SU-DHL-6 (cell line): ENCODE measurements at regions not wholly inside any gene's neighbourhood (a gene's known extent, or its start where the extent isn't known, plus 50 kb on each side); places are given as distances from the start of the nearest gene placed in this dataset.

Source experiments
- CTCF ChIP-seq: fragments of 200-600 bp; sonication (generic); IDR thresholded peaks from one replicate; pipeline ENCODE4 v1.5.1; 2017; ENCODE audit warnings: antibody characterized with exemption, mild to moderate bottlenecking, low read length, moderate library complexity; ENCODE audit not compliant: insufficient read depth, poor library complexity, severe bottlenecking
- EZH2phosphoT487 ChIP-seq: fragments of 200-600 bp; sonication (generic), shearing (Covaris generic); conservative IDR thresholded peaks from 2 replicates; pipeline ENCODE4 v1.6.1; 2018; ENCODE audit warnings: mild to moderate bottlenecking, antibody characterized with exemption, low read length, moderate library complexity, mixed read lengths

- TF ChIP-seq CTCF (no peak), EZH2phosphoT487 (no peak)
These were observed 154.2 kb upstream of the MYCN start for GRCh38 chr2:15786003-15786654.
